ENCODE measurements at regions not wholly inside any gene's neighbourhood (a gene's known extent, or its start where the extent isn't known, plus 50 kb on each side); places are given as distances from the start of the nearest gene placed in this dataset.

DNA sequence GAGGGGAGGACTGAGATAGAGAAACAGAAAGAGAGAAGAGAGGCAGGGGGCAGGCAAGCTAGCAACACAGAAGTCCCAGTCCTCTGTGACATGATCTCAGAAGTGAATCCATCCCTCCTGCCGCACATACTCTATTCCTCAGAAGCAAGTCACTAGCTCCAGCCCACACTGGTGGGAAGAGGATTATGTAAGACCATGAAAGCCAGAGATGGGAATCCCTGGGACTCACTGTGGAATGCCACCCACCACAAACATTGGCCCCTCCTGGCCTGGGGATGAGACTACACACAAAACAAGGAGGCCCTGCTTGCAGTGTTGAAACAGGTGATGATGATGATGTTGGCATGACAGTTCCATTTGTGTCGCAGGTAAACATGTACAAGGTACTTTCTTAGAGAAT lies 419.9 kb downstream of the IRS2 start:
- Histone ChIP-seq H4K91ac (ENCODE audit: insufficient read length, low read depth, low read length) (no peak overlapping the region), H4K5ac (ENCODE audit: insufficient read length, low read depth, low read length) (no peak overlapping the region), H4K20me1 (ENCODE audit: control insufficient read depth, insufficient read depth, insufficient read length) (no peaks in the 10 kb centered on the region), H3K23me2 (ENCODE audit: insufficient read length, low read depth, low read length, poor library complexity, severe bottlenecking) (no peaks in the 10 kb centered on the region), H2AK5ac (ENCODE audit: insufficient read length, low read length) (no peak overlapping the region), H2BK12ac (ENCODE audit: insufficient read length, low read depth, low read length) (no peak overlapping the region), H3K27ac (ENCODE audit: insufficient read length, low read depth, low read length) (no peak overlapping the region), H3K56ac (ENCODE audit: insufficient read length, low read depth, low read length) (no peak overlapping the region), H3K4ac (ENCODE audit: low read depth, low read length) (no peak overlapping the region), H3K9me3 (ENCODE audit: control insufficient read depth, low read depth, low read length) (no peaks in the 10 kb centered on the region), H3K27me3 (ENCODE audit: insufficient read depth, low read length) (no peaks in the 10 kb centered on the region), H2AFZ (ENCODE audit: low read length) (no peak overlapping the region), H3K14ac (ENCODE audit: insufficient read depth, low read length) (no peak overlapping the region), H2BK120ac (ENCODE audit: low read depth, low read length, poor library complexity, severe bottlenecking) (no peak overlapping the region), H2BK20ac (ENCODE audit: low read depth, low read length, poor library complexity, severe bottlenecking) (no peak overlapping the region), H4K8ac (replicated peaks; ENCODE audit: insufficient read length, low read depth, low read length) (no peak overlapping the region), H3K4me1 (ENCODE audit: insufficient read depth, low read length) (no peaks in the 10 kb centered on the region), H3K4me2 (ENCODE audit: insufficient read depth, insufficient read length, low read length) (no peak overlapping the region), H2BK5ac (ENCODE audit: insufficient read length, low read length) (no peak overlapping the region), H3T11ph (ENCODE audit: low read length) (no peak overlapping the region), H3K79me1 (ENCODE audit: insufficient read depth, low read depth, low read length, poor library complexity, severe bottlenecking) (no peaks in the 10 kb centered on the region), H3K18ac (ENCODE audit: insufficient read length, low read depth, low read length) (no peak overlapping the region), H3K23ac (ENCODE audit: insufficient read length, low read depth, low read length) (no peak overlapping the region), H3K9ac (ENCODE audit: extremely low read depth, insufficient read length, low read length) (no peak overlapping the region), H2BK15ac (ENCODE audit: low read depth, low read length) (no peak overlapping the region), H3K79me2 (ENCODE audit: insufficient read depth, low read length) (no peaks in the 10 kb centered on the region)
- H3K4me1 Mint-ChIP-seq = peaks cover 11 to 13% of the 10 kb centered on the region in 2 experiments; a peak in 3 of 4 replicates
- TF ChIP-seq, protein P1, sequence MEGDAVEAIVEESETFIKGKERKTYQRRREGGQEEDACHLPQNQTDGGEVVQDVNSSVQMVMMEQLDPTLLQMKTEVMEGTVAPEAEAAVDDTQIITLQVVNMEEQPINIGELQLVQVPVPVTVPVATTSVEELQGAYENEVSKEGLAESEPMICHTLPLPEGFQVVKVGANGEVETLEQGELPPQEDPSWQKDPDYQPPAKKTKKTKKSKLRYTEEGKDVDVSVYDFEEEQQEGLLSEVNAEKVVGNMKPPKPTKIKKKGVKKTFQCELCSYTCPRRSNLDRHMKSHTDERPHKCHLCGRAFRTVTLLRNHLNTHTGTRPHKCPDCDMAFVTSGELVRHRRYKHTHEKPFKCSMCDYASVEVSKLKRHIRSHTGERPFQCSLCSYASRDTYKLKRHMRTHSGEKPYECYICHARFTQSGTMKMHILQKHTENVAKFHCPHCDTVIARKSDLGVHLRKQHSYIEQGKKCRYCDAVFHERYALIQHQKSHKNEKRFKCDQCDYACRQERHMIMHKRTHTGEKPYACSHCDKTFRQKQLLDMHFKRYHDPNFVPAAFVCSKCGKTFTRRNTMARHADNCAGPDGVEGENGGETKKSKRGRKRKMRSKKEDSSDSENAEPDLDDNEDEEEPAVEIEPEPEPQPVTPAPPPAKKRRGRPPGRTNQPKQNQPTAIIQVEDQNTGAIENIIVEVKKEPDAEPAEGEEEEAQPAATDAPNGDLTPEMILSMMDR (conservative IDR thresholded peaks at IDR 0.05) = no peak
- WGBS (ENCODE audit: extremely low coverage, insufficient read length, low lambda C conversion rate) = no CpG with 5 or more reads among the region's 2 CpGs
- H3K9me3 Mint-ChIP-seq = peaks cover 0 to 6% of the 10 kb centered on the region in 2 experiments; a peak in 3 of 5 replicates
- no peak overlapping the region for H3K4me3 Mint-ChIP-seq
- H3K27me3 Mint-ChIP-seq (ENCODE audit: low read depth) = no peaks in the 10 kb centered on the region
- no peak for DNase-seq
- no peak overlapping the region for H3K27ac Mint-ChIP-seq
- no peaks in the 10 kb centered on the region for H3K36me3 Mint-ChIP-seq (ENCODE audit: insufficient read depth in 1 of 3, low read depth in 3 of 3)

Data from H9 (cell line).